Small intestine (tissue), 7 donors: ENCODE measurements at regions not wholly inside any gene's neighbourhood (a gene's known extent, or its start where the extent isn't known, plus 50 kb on each side); places are given as distances from the start of the nearest gene placed in this dataset.

Experiments
- DNase-seq, 2 donors: peaks; one replicate each; pipeline versions ENCODE4 v3.0.0 to v3.0.0-alpha.2; 2013
- FAIRE-seq: peaks from 2 replicates; lab custom pipeline; 2012; peaks lifted over from hg19 to GRCh38; lab: Jason Lieb, UNC
- H3K27ac ChIP-seq, 3 donors: one replicate each; pipeline ENCODE4 v1.5.1; 2013; ENCODE audit warnings: low read length in 2 of 3, mild to moderate bottlenecking in 2 of 3, control low read depth in 1 of 3, inconsistent platforms in 1 of 3, low read depth in 1 of 3, moderate library complexity in 1 of 3
- H3K27me3 ChIP-seq, 3 donors: one replicate each; pipeline ENCODE4 v1.6.1; 2013; ENCODE audit warnings: low read length in 3 of 3, inconsistent platforms in 1 of 3; ENCODE audit not compliant: control insufficient read depth in 3 of 3, insufficient read depth in 3 of 3
- H3K36me3 ChIP-seq, 3 donors: one replicate each; pipeline ENCODE4 v1.6.1; 2013; ENCODE audit warnings: low read length in 3 of 3, inconsistent platforms in 1 of 3, low read depth in 1 of 3, mild to moderate bottlenecking in 1 of 3, moderate library complexity in 1 of 3; ENCODE audit not compliant: control insufficient read depth in 3 of 3, insufficient read depth in 2 of 3
- H3K4me1 ChIP-seq, 3 donors: one replicate each; pipeline ENCODE4 v1.6.1; 2013; ENCODE audit warnings: low read length in 2 of 3, inconsistent platforms in 1 of 3, low read depth in 1 of 3, mild to moderate bottlenecking in 1 of 3, moderate library complexity in 1 of 3; ENCODE audit not compliant: control insufficient read depth in 3 of 3, insufficient read depth in 2 of 3
- H3K4me3 ChIP-seq, 3 donors: one replicate each; pipeline ENCODE4 v1.5.1; 2013; ENCODE audit warnings: low read length in 3 of 3, control low read depth in 1 of 3, inconsistent platforms in 1 of 3, low read depth in 1 of 3, mild to moderate bottlenecking in 1 of 3, moderate library complexity in 1 of 3
- H3K9me3 ChIP-seq, 2 donors: one replicate each; pipeline ENCODE4 v1.6.1; 2013; ENCODE audit warnings: low read depth in 1 of 2, low read length in 1 of 2; ENCODE audit not compliant: control insufficient read depth in 2 of 2, insufficient read depth in 1 of 2
- WGBS, 3 donors: extraction: QIAGEN DNeasy Blood & Tissue Kit; methylation state at CpG; one replicate each; pipeline ENCODE4 v1.1.7; 2013; 5-methylcytosine and 5-hydroxymethylcytosine counted together
- donor health status: healthy with polysubstance abuse.
- donor health status: control.
- donor health status: control.
- donor health status: Bipolar disorder and iron deficiency.
- donor health status: healthy.

DNA sequence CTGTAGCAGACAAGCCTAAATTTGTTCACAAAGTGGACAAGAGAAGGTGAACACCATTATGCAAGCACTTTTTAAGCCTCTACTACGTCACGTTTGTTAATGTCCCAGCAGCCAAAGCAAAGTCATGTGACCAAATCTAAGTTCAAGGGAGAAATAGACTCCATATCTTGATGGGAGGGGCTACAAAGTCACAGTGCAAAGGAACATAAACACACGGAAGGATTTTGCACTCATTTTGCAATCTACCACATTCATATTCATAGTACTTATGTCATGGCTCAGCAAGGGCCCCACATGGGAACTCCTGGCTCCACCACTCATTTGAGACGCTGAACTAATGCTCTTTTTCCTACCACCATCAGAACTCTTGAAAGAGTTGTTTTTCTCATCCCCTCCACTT lies 139.0 kb upstream of the JADE1 start:
- peak in 1 of 2 donors; percentile 76 for DNase-seq
- peak overlapping the region in 1 of 3 donors; percentile 18 for H3K27ac ChIP-seq
- H3K9me3 ChIP-seq = peaks cover 0 to 2% of the 10 kb centered on the region in 2 donors
- FAIRE-seq = no peak
- no peaks in the 10 kb centered on the region for H3K36me3 ChIP-seq
- 52 to 75% (median 56%) methylated on average over 4 of the region's 4 CpGs for WGBS, 3 donors
- peaks cover 0 to 4% (median 0%) of the 10 kb centered on the region in 3 donors for H3K4me1 ChIP-seq
- no peaks in the 10 kb centered on the region for H3K27me3 ChIP-seq
- H3K4me3 ChIP-seq = no peak overlapping the region

- H3K9me3 ChIP-seq = peaks cover 0 to 2% of the 10 kb centered on the region in 2 donors
- peaks cover 0 to 4% (median 0%) of the 10 kb centered on the region in 3 donors for H3K4me1 ChIP-seq
- H3K27ac ChIP-seq = no peak overlapping the region
- DNase-seq = no peak
- 88 to 89% (median 88%) methylated on average over 5 of the region's 5 CpGs for WGBS, 3 donors
- no peak overlapping the region for H3K4me3 ChIP-seq
- no peaks in the 10 kb centered on the region for H3K27me3 ChIP-seq
- H3K36me3 ChIP-seq = no peaks in the 10 kb centered on the region
- FAIRE-seq = no peak
These were observed 140.9 kb upstream of the JADE1 start for GRCh38 chr4:128668566-128668965.

- Histone ChIP-seq H3K4me1 (peaks cover 0 to 17% (median 0%) of the 10 kb centered on the region in 3 donors), H3K27me3 (no peaks in the 10 kb centered on the region), H3K36me3 (no peaks in the 10 kb centered on the region), H3K27ac (no peak overlapping the region), H3K4me3 (no peak overlapping the region), H3K9me3 (peaks cover 0 to 2% of the 10 kb centered on the region in 2 donors)
- DNase-seq (no peak), FAIRE-seq (no peak)
- 65 to 92% (median 88%) methylated on average over 2 of the region's 2 CpGs for WGBS, 3 donors
These were observed 144.0 kb upstream of the JADE1 start for GRCh38 chr4:128665514-128665913.

DNA sequence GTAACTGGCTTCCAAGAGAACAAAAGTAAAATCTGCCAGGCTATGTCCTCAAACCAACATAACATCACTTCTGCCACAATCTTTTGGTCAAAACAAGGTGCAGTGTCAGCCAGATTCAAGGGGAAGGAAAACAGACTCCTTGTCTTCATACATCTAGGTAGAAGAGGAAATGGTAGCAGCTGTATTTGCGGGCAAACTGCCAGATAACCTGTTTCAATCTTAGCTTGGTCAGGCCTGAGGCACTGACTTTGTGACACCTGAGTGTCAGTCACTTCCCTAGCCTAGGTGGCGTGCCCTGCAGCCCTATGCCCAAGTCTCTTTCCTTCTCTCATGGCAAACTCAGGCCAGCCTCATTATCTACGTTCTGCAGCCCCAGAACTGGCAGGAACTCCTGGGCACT lies 146.2 kb upstream of the JADE1 start:
- peak in 1 of 2 donors; percentile 47 for DNase-seq
- 20 to 58% (median 32%) methylated on average over 3 of the region's 3 CpGs for WGBS, 3 donors
- Histone ChIP-seq H3K27ac (no peak overlapping the region), H3K4me1 (peaks cover 0 to 26% (median 0%) of the 10 kb centered on the region in 3 donors), H3K4me3 (no peak overlapping the region), H3K9me3 (peaks cover 0 to 2% of the 10 kb centered on the region in 2 donors), H3K36me3 (no peaks in the 10 kb centered on the region), H3K27me3 (no peaks in the 10 kb centered on the region)
- no peak for FAIRE-seq

DNA sequence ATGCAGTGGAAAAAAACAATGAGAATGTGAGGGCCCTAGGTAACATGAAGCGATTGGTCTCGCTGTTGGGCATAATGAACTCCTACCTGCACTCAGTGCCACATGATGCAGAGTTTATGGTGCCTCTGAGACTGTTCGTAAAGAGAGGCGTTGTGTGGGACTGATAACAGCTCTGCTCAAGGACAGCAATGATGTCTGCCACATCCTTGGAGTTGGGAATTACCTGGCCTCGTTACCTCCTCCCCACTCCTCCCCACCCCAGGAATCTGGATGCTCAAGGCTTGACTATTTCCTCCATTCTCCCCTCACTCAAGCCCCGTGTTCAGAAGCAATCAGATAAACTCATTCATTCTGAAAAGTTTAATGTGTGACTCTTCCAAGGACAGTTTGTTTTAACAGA lies 148.0 kb upstream of the JADE1 start:
- peak overlapping the region in 1 of 3 donors; percentile 73 for H3K27ac ChIP-seq
- DNase-seq (peak in 1 of 2 donors; percentile 83), FAIRE-seq (no peak)
- WGBS, 3 donors = 62 to 66% (median 65%) methylated on average over 6 of the region's 6 CpGs
- H3K36me3 ChIP-seq = no peaks in the 10 kb centered on the region
- no peaks in the 10 kb centered on the region for H3K27me3 ChIP-seq
- H3K9me3 ChIP-seq = peaks cover 0 to 2% of the 10 kb centered on the region in 2 donors
- H3K4me1 ChIP-seq = peaks cover 3 to 35% (median 4%) of the 10 kb centered on the region in 3 donors
- no peak overlapping the region for H3K4me3 ChIP-seq

- FAIRE-seq (no peak), DNase-seq (peak in 1 of 2 donors; percentile 74)
- 70 to 72% (median 71%) methylated on average over 3 of the region's 3 CpGs for WGBS, 3 donors
- Histone ChIP-seq H3K36me3 (no peaks in the 10 kb centered on the region), H3K4me3 (no peak overlapping the region), H3K27me3 (no peaks in the 10 kb centered on the region), H3K27ac (peak overlapping the region in 2 of 3 donors; percentile 36 to 73), H3K4me1 (peaks cover 3 to 35% (median 4%) of the 10 kb centered on the region in 3 donors), H3K9me3 (no peaks in the 10 kb centered on the region)
These were observed 148.9 kb upstream of the JADE1 start for GRCh38 chr4:128660361-128661215.

- Histone ChIP-seq H3K9me3 (peaks cover 0 to 11% of the 10 kb centered on the region in 2 donors), H3K36me3 (no peaks in the 10 kb centered on the region), H3K27me3 (no peaks in the 10 kb centered on the region), H3K27ac (peak overlapping the region in 2 of 3 donors; percentile 49 to 56), H3K4me3 (no peak overlapping the region), H3K4me1 (peaks cover 3 to 45% (median 4%) of the 10 kb centered on the region in 3 donors)
- peak in 1 of 2 donors; percentile 68 for DNase-seq
- FAIRE-seq = no peak
- WGBS, 3 donors = 33 to 41% (median 39%) methylated on average over 4 of the region's 4 CpGs
These were observed 151.3 kb upstream of the JADE1 start for GRCh38 chr4:128658214-128658631.

- no peak overlapping the region for H3K4me3 ChIP-seq
- no peak for FAIRE-seq
- peak overlapping the region in 1 of 3 donors; percentile 49 for H3K27ac ChIP-seq
- H3K36me3 ChIP-seq = no peaks in the 10 kb centered on the region
- H3K4me1 ChIP-seq = peaks cover 3 to 49% (median 4%) of the 10 kb centered on the region in 3 donors
- no peak for DNase-seq
- no peaks in the 10 kb centered on the region for H3K27me3 ChIP-seq
- WGBS, 3 donors = 86 to 97% (median 94%) methylated on average over 4 of the region's 4 CpGs
- H3K9me3 ChIP-seq = peaks cover 0 to 11% of the 10 kb centered on the region in 2 donors
These were observed 151.9 kb upstream of the JADE1 start for GRCh38 chr4:128657638-128658037.
